GM12872 (cell line): ENCODE measurements at regions not wholly inside any gene's neighbourhood (a gene's known extent, or its start where the extent isn't known, plus 50 kb on each side); places are given as distances from the start of the nearest gene placed in this dataset.

Experiments
- CTCF ChIP-seq: IDR thresholded peaks from 3 replicates; pipeline ENCODE4 v1.5.1; 2011; ENCODE audit warnings: low read depth, mild to moderate bottlenecking, low read length, moderate library complexity; ENCODE audit not compliant: insufficient read depth

GRCh38 chr2:190129421-190130199 lies 67.1 kb upstream of the MSTN start:
- no peak for TF ChIP-seq CTCF

GRCh38 chr2:190127651-190128050 lies 65.1 kb upstream of the MSTN start:
- no peak for TF ChIP-seq CTCF

- TF ChIP-seq CTCF: 0 out of 3 replicates have a peak, but pooled peaks have one; percentile 16
These were observed 64.3 kb upstream of the MSTN start for GRCh38 chr2:190126798-190127197.

GRCh38 chr2:190123956-190124355 lies 61.4 kb upstream of the MSTN start:
- TF ChIP-seq CTCF: no peak

- peak; percentile 55; the same call in 2 of the 3 replicates for TF ChIP-seq CTCF
These were observed 59.4 kb upstream of the MSTN start for GRCh38 chr2:190121971-190122370.

GRCh38 chr2:190121305-190121704 lies 58.8 kb upstream of the MSTN start:
- TF ChIP-seq CTCF: no peak

- no peak for TF ChIP-seq CTCF
These were observed 57.5 kb upstream of the MSTN start for GRCh38 chr2:190119923-190120590.
